ENCODE measurements at regions not wholly inside any gene's neighbourhood (a gene's known extent, or its start where the extent isn't known, plus 50 kb on each side); places are given as distances from the start of the nearest gene placed in this dataset.

- TF ChIP-seq CTCF (IDR thresholded peaks at IDR 0.05 in 2 of 3, conservative IDR thresholded peaks at IDR 0.05 in 1 of 3; ENCODE audit: insufficient read depth in 2 of 3, low read depth in 1 of 3, low read length in 3 of 3) (no peak), ZNF239 (CRISPR knock-in tag; IDR thresholded peaks at IDR 0.05) (peak; percentile 81), STAT6 (CRISPR knock-in tag; IDR thresholded peaks at IDR 0.05) (no peak), PHTF2 (CRISPR knock-in tag; IDR thresholded peaks at IDR 0.05) (no peak), PHF21A (IDR thresholded peaks at IDR 0.05; ENCODE audit: borderline replicate concordance, low read depth) (no peak), GTF3C2 (IDR thresholded peaks at IDR 0.05; ENCODE audit: borderline replicate concordance, extremely low read depth, insufficient read length) (no peak), RAD21 (CRISPR knock-in tag; conservative IDR thresholded peaks at IDR 0.05 in 1 of 2, IDR thresholded peaks at IDR 0.05 in 1 of 2) (no peak), ETV5 (CRISPR knock-in tag; IDR thresholded peaks at IDR 0.05; ENCODE audit: low read depth) (no peak), JUN (IDR thresholded peaks at IDR 0.05; ENCODE audit: borderline replicate concordance, low read depth, low read length) (no peak), JUN (CRISPR knock-in tag; IDR thresholded peaks at IDR 0.05; ENCODE audit: borderline replicate concordance) (no peak), NCOR1 (IDR thresholded peaks at IDR 0.05) (no peak), ZNF212 (CRISPR knock-in tag; IDR thresholded peaks at IDR 0.05) (no peak), ZNF655 (CRISPR knock-in tag; IDR thresholded peaks at IDR 0.05) (no peak), HNRNPL (IDR thresholded peaks at IDR 0.05; ENCODE audit: low read depth, low read length) (no peak), E2F3 (CRISPR knock-in tag; IDR thresholded peaks at IDR 0.05) (peak; percentile 93), ZNF57 (CRISPR knock-in tag; IDR thresholded peaks at IDR 0.05) (peak; percentile 83; the same call in 1 of the 2 replicates)
- TF ChIP-seq, protein P1, sequence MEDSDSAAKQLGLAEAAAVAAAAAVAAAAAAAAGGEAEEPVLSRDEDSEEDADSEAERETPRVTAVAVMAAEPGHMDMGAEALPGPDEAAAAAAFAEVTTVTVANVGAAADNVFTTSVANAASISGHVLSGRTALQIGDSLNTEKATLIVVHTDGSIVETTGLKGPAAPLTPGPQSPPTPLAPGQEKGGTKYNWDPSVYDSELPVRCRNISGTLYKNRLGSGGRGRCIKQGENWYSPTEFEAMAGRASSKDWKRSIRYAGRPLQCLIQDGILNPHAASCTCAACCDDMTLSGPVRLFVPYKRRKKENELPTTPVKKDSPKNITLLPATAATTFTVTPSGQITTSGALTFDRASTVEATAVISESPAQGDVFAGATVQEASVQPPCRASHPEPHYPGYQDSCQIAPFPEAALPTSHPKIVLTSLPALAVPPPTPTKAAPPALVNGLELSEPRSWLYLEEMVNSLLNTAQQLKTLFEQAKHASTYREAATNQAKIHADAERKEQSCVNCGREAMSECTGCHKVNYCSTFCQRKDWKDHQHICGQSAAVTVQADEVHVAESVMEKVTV (CRISPR knock-in tag; IDR thresholded peaks at IDR 0.05), result no peak
Measured at GRCh38 chr21:17690078-17690494, 77.4 kb upstream of the BTG3 start (continued).
